ENCODE measurements at regions not wholly inside any gene's neighbourhood (a gene's known extent, or its start where the extent isn't known, plus 50 kb on each side); places are given as distances from the start of the nearest gene placed in this dataset.

DNA sequence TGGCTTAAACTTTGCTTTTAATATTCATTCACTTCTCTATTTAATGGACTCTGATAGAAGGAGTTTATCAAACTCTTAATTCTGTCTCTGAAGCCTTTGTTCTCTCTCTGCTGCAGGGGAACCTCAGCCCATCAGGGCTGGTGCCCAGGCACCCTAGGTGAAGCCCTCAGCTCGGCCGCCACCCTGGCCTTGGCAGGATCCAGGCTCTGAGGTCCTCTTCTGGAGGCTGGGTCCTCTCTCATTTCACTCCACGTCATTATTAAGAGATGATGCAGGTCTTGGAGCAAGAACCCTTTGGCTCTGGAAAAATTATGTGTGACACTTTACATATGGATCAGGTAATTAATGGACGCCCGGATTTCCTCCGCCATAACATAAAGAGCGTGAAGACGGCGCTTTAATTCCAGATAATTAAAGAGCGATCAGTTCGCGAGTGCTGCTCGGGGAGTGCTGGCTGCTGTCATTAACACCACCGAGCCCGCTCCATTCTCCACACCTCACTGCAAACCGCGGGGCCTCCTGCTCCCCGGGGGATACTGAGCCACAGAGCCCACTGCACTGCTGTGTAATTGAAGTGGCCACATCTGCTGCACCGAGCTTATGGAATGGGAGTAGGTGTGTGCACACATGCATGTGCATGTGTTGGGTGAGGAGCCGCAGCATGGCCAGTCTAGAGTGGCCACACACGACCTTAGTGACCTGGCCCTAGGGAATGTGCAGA, 259.4 kb upstream of the TNRC6C start:
- DNase-seq (ENCODE audit: low read depth, low spot score): no peak
- TF ChIP-seq, protein P1, sequence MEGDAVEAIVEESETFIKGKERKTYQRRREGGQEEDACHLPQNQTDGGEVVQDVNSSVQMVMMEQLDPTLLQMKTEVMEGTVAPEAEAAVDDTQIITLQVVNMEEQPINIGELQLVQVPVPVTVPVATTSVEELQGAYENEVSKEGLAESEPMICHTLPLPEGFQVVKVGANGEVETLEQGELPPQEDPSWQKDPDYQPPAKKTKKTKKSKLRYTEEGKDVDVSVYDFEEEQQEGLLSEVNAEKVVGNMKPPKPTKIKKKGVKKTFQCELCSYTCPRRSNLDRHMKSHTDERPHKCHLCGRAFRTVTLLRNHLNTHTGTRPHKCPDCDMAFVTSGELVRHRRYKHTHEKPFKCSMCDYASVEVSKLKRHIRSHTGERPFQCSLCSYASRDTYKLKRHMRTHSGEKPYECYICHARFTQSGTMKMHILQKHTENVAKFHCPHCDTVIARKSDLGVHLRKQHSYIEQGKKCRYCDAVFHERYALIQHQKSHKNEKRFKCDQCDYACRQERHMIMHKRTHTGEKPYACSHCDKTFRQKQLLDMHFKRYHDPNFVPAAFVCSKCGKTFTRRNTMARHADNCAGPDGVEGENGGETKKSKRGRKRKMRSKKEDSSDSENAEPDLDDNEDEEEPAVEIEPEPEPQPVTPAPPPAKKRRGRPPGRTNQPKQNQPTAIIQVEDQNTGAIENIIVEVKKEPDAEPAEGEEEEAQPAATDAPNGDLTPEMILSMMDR (IDR thresholded peaks at IDR 0.05; ENCODE audit: insufficient read depth, low read length, missing control alignments): no peak
- no peak overlapping the region for H3K4me3 ChIP-seq (ENCODE audit: low read depth, low read length)
- ChIA-PET CTCF (no interaction called here), POLR2A (no interaction called here)

DNA sequence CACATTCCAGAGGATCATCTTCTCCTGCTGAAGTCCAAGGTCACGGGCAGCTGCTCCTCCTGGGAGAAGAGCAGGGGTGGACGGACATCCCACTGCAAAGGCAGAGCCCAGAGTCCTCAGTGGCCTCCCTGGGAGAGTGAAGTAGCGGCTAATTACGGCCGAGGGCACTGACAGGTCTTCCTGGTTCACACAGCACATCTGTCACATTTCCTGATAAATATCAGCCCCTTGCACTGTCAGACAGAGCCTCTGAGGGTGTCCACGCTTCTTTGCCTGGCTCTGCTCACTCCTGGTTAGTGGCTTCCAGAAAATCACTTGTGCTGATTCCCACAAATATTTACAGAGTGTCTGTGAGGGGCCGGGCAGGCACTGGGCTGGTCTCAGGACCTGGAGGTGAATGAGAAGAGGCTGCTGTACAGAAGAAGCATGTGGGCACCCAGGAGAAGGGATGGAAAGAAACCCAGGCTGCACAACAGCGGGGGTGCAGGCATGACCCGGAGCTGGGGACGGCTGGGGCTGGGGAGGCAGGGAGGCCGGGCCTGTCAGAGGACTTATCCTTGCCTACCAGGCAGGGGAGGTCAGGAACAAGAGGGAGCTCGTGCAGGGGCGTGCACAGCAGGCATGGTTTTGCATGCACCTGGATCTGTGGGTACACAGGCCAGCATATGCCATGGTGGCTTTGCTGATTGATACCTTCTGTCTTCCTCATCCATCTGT, 258.2 kb upstream of the TNRC6C start:
- POLR2A ChIA-PET: no interaction called here
- CTCF ChIA-PET: no interaction called here
- TF ChIP-seq, protein P1 (IDR thresholded peaks at IDR 0.05; ENCODE audit: insufficient read depth, low read length, missing control alignments): no peak
- no peak overlapping the region for H3K4me3 ChIP-seq (ENCODE audit: low read depth, low read length)
- no peak for DNase-seq (ENCODE audit: low read depth, low spot score)

DNA sequence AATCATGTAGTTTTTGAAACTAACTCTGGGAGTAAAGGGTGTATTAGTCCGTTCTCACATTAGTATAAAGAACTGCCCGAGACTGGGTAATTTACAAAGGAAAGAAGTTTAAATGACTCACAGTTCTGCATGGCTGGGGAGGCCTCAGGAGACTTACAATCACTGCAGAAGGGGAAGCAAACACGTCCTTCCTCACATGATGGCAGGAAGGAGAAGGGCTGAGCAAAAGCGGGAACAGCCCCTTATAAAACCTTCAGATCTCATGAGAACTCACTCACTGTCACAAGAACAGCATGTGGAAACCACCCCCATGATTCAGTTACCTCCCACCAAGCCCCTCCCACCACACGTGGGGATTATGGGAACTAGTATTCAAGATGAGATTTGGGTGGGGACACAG, 256.5 kb upstream of the TNRC6C start:
- TF ChIP-seq, protein P1 (IDR thresholded peaks at IDR 0.05; ENCODE audit: insufficient read depth, low read length, missing control alignments): no peak
- ChIA-PET POLR2A (no interaction called here), CTCF (no interaction called here)
- DNase-seq (ENCODE audit: low read depth, low spot score): no peak
- no peak overlapping the region for H3K4me3 ChIP-seq (ENCODE audit: low read depth, low read length)

DNA sequence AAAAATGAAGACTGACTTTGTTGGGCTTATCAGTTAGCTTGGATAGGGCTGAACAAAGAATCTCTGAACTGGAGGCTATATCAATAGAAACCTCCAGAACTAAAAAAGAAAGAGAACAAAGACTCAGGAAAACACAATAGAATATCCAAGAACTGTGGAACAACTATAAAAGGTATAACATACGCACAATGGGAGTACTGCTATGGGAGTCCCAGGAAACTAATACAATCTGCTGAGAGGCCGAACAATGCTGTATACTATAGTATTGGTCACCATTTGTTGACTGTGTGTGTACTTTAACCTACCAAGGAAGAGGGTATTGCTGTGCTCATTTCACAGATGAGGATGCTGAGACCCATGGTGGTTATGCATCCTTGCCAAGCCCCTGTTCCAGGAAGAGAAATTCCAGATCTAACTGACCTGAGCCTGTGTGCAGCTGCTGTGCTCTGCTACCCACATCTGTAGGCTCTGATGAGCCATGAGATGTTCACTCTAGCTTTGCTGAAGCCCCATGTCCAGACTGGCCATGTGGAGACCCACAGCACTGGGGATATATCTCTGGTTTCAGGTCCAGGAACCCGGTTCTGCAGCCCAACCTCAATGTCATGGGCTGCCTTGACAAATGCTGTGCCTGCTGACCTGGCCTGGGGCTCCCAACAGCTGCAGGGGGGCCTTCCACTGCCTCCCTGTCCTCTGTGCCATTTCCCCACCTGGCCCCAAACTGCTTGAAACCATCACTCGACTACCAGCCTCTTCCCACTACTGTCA, 254.3 kb upstream of the TNRC6C start:
- TF ChIP-seq, protein P1 (IDR thresholded peaks at IDR 0.05; ENCODE audit: insufficient read depth, low read length, missing control alignments): no peak
- CTCF ChIA-PET: no interaction called here
- no peak for DNase-seq (ENCODE audit: low read depth, low spot score)
- no peak overlapping the region for H3K4me3 ChIP-seq (ENCODE audit: low read depth, low read length)
- POLR2A ChIA-PET: no interaction called here

DNA sequence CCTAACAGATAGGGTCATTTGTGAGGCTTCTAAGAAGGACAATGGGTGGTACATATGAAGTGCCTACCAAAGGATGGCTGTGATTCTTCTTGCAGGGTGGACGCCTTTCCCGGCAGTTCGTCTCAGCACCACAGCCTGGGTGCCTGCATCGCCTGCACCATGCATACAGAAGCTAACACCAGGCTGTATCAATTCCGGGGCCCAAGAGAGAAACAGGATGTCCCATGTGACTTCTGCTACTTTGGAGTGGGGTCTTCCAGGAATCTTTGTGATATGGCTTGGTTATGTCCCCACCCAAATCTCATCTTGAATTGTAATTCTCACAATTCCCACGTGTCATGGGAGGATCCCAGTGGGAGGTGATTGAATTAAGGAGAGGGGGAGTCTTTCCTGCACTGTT, 251.6 kb upstream of the TNRC6C start:
- ChIA-PET POLR2A (no interaction called here), CTCF (interaction anchor here (0.6 kb wide), 1 partner anchor 277 kb away, joined by 3 read pairs; no protein-coding TSS in a partner anchor)
- TF ChIP-seq, protein P1 (IDR thresholded peaks at IDR 0.05; ENCODE audit: insufficient read depth, low read length, missing control alignments): no peak
- no peak overlapping the region for H3K4me3 ChIP-seq (ENCODE audit: low read depth, low read length)
- DNase-seq (ENCODE audit: low read depth, low spot score): no peak

DNA sequence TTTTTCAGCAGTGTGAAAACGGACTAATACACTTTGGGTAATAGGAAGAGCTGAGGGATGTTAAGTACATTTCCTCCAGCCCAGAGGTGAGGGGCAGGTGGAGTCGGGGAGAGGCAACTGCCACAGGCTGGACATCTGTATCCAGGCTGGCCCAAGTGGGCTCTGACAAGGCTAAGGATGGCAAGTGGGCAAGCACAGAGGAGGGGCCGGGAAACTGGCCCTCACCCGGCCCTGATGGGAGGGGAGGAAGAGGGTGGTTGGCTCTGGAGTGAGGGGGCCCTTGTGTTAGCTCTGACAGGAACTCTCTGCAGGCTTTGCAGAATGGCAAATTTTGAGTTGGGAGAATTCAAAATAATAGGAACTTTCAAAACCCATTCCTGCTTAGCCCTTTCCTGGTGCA, 251.0 kb upstream of the TNRC6C start:
- ChIA-PET CTCF (interaction anchor here (0.6 kb wide), 1 partner anchor 278 kb away, joined by 3 read pairs; no protein-coding TSS in a partner anchor), POLR2A (no interaction called here)
- no peak overlapping the region for H3K4me3 ChIP-seq (ENCODE audit: low read depth, low read length)
- no peak for DNase-seq (ENCODE audit: low read depth, low spot score)
- TF ChIP-seq, protein P1 (IDR thresholded peaks at IDR 0.05; ENCODE audit: insufficient read depth, low read length, missing control alignments): no peak

Data from AG04449 (cell line).